GM21786 (cell line): ENCODE measurements at regions not wholly inside any gene's neighbourhood (a gene's known extent, or its start where the extent isn't known, plus 50 kb on each side); places are given as distances from the start of the nearest gene placed in this dataset.
"Not testable (repeated sequence)": the region's sequence is repeated elsewhere in the genome, so short reads cannot be mapped to it uniquely, and the experiment has no call there.

Experiments
- ATAC-seq: cut with Tn5 transposase; IDR thresholded peaks from one replicate; pipeline ENCODE4 v1.9.1; 2021; ENCODE audit not compliant: unreplicated experiment

DNA sequence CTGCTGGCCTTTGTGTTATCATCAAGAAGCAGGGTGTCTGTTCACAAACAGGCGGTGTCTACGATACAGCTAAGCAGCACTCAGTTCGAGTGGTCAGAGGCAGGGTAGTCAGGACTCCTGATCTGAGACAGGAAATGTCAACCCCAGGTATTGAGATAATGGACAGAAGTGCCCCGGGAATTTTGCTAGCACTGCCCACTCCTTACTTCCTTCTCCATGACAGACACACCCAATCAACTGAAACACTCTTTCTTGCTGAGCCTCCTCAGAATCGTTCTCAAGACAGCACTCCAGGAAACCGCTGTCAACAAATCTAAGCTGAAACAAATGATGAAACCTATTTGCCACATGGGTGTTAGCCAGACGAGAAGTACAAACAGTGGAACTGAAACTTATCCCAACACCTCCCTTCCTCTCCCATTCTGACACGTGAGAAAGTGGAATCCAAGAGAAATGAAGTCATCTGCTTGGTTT, 109.3 kb downstream of the GTF2IRD2B start:
- not testable (repeated sequence) for ATAC-seq

DNA sequence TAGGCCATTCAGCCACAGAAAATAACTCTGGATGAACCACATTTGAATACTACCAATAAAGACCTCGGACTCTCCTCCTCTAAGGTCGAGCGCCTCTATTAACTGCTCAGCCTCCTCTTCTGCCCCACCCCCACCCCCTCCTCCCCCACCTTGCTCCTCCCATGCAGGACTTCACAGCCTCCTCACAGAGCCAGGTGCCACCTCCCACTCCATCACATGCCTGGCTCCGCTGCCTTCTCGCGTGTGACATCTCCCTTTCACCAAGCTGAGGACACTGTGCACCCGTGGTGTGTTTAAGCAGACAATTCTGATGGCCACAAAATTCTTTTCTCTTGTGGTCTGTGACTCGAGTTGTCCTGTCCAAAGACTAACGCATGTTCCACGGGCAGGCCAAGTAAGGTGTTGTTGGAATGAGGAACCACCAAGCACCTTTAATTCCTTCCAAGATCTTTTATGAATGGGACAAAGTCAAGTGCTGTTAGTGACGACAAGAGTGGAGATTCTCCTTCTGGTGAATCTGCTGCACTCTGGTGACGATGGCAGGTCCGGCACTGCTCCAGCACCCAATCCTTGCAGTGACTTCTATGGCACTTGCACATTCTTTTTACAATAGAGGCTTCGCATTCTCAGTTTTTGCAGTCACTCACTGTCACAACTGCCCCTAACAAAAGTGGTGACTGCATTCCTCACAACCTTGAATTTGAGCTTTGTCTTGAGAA, 113.1 kb downstream of the GTF2IRD2B start:
- not testable (repeated sequence) for ATAC-seq

DNA sequence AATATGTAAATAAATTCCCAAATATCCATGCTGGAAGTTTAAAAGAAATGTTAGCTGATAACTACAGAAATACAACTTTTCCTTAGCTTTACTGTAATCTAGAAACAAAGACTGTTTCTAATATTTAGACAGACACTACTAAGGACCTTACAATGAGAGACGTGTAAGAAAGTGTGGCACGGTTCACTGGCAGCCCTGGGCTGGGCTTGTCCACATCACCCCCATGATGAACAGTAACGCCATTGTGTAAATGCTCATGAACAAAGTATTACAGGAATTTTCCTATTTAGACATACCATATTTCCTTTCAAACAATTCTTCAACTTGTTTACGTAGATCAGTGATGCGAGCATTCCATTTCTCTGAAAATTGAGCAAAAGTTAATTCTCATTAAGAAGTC, 123.1 kb downstream of the GTF2IRD2B start:
- not testable (repeated sequence) for ATAC-seq

- not testable (repeated sequence) for ATAC-seq
Observed at GRCh38 chr7:75216963-75217362, 124.6 kb downstream of the GTF2IRD2B start.

DNA sequence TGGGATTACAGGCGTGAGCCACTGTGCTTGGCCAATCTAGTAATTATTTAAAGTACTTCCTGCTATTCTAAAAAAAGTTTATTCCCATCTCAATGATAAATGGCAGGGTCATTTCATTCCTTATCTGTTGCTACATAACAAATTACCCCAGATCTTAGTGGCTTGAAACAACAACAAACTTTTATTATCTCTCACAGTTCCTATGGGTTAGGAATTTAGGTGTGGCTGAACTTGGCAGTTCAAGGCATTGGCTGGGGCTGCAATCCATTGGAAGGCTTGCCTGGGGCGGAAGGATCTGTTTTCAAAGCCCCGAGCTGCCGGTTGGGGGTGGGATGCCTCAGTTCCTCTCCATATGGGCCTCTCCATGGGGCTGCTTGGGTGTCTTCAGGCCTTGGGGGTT, 133.7 kb downstream of the GTF2IRD2B start:
- ATAC-seq, result not testable (repeated sequence)

GRCh38 chr7:75229558-75229957, 137.2 kb downstream of the GTF2IRD2B start:
- not testable (repeated sequence) for ATAC-seq

- not testable (repeated sequence) for ATAC-seq
Observed at GRCh38 chr7:75230558-75230957, 138.2 kb downstream of the GTF2IRD2B start.

- not testable (repeated sequence) for ATAC-seq
Observed at GRCh38 chr7:75235092-75235826, 142.9 kb downstream of the GTF2IRD2B start.

- not testable (repeated sequence) for ATAC-seq
Observed at GRCh38 chr7:75235827-75236167, 143.4 kb downstream of the GTF2IRD2B start.

GRCh38 chr7:75237255-75238187, 145.1 kb downstream of the GTF2IRD2B start:
- peak; percentile 92 for ATAC-seq

DNA sequence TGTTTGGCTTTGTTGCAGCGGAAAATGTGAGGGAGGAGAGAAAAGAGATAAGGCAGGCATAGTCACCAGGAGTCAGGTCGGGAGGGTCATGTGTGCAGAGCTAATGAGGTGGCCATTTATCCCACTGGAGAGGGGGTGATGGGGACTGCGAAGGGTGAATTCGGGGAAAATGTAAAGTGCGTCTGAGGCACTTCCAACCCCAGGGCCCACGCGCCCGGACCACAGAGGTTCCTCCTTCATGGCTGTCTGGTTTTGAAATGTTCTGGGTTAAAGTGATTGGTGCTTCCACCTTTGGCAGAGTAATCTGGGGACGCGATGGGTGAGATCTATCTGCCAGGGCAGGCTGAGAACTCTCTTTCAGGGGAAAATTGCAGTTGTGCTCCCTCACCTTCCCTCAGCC, 145.9 kb downstream of the GTF2IRD2B start:
- not testable (repeated sequence) for ATAC-seq

GRCh38 chr7:75243638-75244037, 151.2 kb downstream of the GTF2IRD2B start:
- not testable (repeated sequence) for ATAC-seq

- ATAC-seq, result not testable (repeated sequence)
Observed at GRCh38 chr7:75248216-75248615, 147.2 kb upstream of the TRIM73 start.

DNA sequence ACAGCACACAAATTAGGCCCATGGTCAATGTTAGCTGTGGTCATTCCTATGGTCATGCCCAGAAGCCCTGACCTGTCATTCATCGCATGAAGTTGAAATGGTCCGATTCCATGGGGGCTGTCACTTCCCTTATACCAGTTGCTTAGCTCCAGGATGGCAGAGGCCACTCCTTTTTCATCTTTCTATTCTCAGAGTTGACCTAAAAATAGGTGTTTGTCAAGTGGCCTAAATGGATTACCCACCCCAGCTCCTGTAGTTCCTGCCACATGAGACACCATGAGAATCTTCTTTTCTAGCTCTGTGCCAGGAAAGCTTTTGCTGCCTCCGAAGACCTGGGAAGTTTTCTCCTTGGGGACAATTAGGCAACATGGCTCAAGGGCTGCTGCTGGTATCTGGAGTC, 141.2 kb upstream of the TRIM73 start:
- not testable (repeated sequence) for ATAC-seq

DNA sequence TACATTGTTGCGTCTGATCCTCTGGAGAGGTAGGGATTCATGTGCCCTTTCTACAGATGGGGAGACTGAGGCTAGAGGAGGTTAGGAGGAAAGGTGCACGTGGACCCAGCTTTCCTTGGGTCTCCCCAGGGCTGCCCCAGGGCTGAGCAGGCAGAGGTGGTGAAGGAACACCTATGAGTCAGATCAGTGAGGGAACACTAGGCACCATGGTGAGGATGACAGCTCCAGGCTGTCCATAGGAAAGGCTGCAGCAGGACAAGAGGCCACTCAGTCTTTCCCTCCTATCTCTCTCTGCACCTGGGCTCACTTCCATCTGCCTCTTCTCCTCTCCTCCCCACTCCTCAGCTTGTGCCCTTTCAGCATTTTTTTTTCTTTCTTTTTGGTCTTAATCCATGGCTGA, 138.0 kb upstream of the TRIM73 start:
- ATAC-seq, result not testable (repeated sequence)

DNA sequence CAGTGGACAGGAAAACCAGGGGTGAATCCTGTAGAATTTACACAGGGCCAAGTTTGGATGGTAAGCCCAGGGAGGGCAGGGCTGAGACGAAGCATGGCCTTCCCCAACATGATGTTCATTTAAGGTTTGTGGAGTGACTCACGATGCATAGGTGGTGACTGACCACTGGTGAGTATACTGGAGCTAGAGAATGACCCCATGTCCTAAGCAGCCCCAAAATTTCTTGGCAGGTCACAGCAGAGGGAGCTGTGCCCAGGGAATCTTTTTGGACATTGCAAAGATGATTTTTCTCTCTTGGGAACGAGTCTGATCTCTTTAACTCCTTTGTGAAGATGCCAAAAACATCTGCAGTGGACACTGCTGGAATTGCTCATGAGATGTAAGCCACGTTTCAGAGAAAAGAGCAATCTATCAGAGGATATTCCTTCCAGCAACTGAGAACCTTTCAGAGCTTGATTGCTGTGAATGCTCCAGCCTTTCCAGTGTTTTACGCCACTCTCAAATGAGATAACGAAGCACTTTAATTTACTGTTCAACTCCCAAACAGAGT, 135.9 kb upstream of the TRIM73 start:
- ATAC-seq, result not testable (repeated sequence)

- ATAC-seq, result not testable (repeated sequence)
Observed at GRCh38 chr7:75261660-75262059, 133.8 kb upstream of the TRIM73 start.

- not testable (repeated sequence) for ATAC-seq
Observed at GRCh38 chr7:75268158-75268557, 127.3 kb upstream of the TRIM73 start.

DNA sequence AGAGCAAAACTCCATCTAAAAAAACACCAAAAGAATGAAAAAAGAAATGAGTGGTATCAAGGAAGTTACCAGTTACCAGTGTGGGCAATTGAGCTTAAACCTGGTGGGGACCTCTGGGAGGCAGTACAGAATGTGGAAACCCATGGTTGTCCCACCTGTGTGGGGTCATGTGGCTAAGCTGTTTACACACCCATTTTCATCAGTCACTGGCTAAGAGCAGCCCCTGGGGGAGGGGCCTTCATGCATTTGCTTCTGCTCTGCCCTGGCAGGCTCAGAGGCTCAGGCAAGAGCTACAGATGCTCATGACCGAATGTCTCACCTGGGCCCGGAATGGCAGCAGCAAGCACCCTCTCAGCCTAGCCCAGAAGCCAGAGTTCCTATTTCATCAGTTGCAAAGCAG, 126.3 kb upstream of the TRIM73 start:
- not testable (repeated sequence) for ATAC-seq

- not testable (repeated sequence) for ATAC-seq
Observed at GRCh38 chr7:75274114-75274513, 121.3 kb upstream of the TRIM73 start.
